ENCODE measurements at regions not wholly inside any gene's neighbourhood (a gene's known extent, or its start where the extent isn't known, plus 50 kb on each side); places are given as distances from the start of the nearest gene placed in this dataset.

DNA sequence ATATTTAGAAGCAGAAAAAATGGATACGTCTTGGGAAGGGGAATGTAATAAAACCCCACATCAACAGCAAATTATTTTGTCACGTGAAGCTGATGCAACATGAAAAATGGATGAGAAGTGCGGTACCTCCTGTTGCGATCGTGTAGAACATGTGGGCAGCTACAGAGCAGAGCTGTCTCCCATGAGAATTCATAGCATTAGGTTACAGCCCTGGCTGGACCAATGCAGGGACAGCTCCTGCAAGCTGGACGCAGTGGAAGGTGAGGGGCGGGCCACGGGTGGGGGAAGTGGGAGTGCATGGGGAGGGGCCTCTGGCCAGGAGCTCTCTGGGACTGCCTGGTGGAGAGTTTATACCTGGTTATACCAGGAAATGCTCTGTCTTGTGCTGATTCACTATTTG, 120.3 kb downstream of the GATA3 start:
- TF ChIP-seq EZH2 (IDR thresholded peaks at IDR 0.05; ENCODE audit: insufficient read depth, poor library complexity, severe bottlenecking), result no peak
- TF ChIP-seq EZH2phosphoT487 (IDR thresholded peaks at IDR 0.05; ENCODE audit: insufficient read depth, low read depth), result no peak
